ENCODE measurements at regions not wholly inside any gene's neighbourhood (a gene's known extent, or its start where the extent isn't known, plus 50 kb on each side); places are given as distances from the start of the nearest gene placed in this dataset.

DNA sequence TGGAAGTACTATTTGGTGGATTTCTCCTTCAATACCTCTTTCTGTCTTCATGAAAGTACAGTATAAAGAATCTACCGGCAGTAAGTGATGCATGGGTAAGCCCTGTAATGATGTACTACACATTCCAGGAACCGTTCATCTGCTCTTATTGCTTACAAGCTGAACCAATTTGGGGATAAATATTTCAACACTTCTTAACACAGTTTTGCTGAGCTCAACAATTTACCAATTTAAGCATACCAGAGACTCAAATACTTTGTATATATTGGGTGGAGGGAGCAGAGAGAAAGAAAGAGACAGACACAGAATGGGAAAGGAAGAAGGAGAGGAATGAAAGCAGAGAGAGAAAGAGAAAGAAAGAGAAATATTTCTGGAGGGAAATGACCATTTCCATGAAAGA, 821.1 kb upstream of the FLRT2 start:
- H3K4me3 ChIP-seq (ENCODE audit: low read length), result no peak overlapping the region
- TF ChIP-seq, protein P1, sequence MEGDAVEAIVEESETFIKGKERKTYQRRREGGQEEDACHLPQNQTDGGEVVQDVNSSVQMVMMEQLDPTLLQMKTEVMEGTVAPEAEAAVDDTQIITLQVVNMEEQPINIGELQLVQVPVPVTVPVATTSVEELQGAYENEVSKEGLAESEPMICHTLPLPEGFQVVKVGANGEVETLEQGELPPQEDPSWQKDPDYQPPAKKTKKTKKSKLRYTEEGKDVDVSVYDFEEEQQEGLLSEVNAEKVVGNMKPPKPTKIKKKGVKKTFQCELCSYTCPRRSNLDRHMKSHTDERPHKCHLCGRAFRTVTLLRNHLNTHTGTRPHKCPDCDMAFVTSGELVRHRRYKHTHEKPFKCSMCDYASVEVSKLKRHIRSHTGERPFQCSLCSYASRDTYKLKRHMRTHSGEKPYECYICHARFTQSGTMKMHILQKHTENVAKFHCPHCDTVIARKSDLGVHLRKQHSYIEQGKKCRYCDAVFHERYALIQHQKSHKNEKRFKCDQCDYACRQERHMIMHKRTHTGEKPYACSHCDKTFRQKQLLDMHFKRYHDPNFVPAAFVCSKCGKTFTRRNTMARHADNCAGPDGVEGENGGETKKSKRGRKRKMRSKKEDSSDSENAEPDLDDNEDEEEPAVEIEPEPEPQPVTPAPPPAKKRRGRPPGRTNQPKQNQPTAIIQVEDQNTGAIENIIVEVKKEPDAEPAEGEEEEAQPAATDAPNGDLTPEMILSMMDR (IDR thresholded peaks at IDR 0.05; ENCODE audit: insufficient read depth, low read depth, low read length, missing control alignments), result no peak
- DNase-seq (ENCODE audit: low read depth), result no peak

DNA sequence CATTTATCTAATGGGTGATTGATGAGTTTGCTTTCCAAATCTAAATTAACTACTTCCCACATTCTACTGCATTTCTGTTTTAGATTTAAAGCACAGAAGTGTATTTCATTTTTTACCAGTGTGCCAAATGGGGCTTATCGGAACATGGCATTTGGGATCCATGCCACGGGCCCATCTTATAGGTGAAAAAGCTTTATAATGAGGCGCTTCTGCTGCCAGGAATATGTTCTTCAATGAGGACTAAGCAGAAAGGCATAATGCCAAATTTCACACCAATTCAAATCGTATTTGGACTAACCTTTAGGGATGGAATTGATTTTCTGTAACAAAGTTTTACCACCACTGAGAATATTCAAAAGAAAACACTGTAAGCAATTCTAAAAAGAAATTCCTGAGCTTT, 803.5 kb upstream of the FLRT2 start:
- H3K4me3 ChIP-seq (ENCODE audit: low read length), result no peak overlapping the region
- TF ChIP-seq, protein P1 (IDR thresholded peaks at IDR 0.05; ENCODE audit: insufficient read depth, low read depth, low read length, missing control alignments), result no peak
- DNase-seq (ENCODE audit: low read depth), result no peak

DNA sequence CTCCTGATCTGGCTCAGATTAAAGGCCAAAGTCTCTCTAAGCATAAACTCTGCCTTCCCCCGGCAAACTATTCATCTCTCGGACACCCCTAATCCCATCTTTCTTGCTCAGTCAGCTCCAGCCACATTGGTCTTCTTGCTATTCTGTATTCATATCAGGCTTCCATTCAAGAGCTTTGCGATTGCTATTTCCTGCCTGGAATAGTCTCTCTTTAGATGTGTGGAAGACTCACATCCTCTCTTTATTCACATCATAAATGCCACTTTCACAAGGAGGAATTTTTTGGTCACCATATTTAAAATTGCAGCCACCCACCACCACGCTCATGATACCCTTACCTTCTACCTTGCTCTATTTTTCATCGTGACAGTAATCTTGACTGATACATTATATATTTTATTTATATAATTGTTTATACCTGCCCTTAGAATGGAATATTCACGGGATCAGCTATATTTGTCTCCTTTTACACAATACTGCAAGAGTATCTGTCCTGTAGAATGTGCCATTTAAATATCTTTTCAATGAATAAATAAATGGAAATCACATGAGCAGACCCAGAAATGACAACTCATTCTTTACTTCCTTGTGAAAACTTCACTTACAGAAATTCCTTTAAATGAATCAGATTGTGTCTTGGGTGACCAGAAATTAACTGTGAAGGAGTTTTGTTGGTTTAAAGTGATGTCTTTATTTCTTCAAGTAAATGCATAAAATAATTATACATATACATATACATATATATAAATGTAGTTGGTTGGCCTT, 780.6 kb upstream of the FLRT2 start:
- TF ChIP-seq, protein P1 (IDR thresholded peaks at IDR 0.05; ENCODE audit: insufficient read depth, low read depth, low read length, missing control alignments), result no peak
- H3K4me3 ChIP-seq (ENCODE audit: low read length), result no peak overlapping the region
- no peak for DNase-seq (ENCODE audit: low read depth)

DNA sequence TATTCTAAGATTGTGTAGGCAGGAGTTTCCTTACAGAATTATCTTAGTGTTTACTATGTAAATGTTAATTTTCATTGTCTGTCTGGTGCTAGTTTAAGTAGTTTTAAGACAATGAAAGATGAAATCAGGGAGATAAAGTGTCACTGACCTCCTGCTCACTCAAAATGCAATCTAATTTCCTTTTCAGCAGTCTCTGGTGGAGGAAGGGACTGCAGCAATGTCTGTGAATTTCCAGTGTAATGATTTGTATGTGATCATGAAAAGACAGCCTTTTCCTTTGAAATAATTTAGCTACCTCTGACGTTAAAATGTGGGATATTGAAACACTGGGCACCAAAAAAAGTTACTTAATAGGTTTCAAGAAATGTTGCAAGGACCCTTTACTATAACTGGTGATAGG, 779.7 kb upstream of the FLRT2 start:
- no peak overlapping the region for H3K4me3 ChIP-seq (ENCODE audit: low read length)
- TF ChIP-seq, protein P1 (IDR thresholded peaks at IDR 0.05; ENCODE audit: insufficient read depth, low read depth, low read length, missing control alignments), result no peak
- DNase-seq (ENCODE audit: low read depth), result no peak

DNA sequence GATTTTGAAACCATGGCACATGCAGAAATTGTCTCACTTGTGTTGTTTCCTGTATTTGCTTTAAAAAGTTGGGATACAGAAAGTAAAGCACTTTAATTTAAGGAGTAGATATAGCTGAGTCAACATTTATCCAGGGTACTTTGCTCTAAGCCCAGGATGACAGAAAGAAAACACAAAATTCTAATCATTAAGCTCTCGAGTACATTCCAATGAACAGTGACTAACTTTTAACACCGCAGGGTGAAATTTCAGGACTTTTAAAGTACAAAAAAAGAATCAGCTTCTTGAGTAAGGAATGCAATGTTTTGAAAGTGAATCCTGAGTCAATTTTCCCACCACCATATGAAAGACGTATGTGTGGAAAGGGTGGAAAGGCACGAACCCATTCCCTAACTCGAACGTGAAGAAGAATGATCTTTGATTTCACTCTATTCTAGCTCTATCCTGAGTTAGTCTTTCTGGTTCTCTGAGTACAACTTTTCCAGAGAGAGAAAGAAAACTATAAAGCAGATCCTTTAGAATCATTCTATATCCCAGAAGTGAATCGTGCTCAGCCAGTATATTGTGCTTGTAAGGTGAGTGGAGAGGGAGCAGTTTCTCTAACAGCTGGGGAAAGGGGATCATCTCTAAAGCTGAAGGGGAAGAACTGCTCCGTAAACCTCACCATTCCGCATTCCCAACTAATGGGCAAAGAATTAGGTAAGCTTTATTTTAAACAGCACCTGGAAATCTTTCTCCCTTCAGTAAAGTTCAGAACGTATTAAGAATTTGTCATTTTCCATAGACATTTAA, 779.0 kb upstream of the FLRT2 start:
- no peak overlapping the region for H3K4me3 ChIP-seq (ENCODE audit: low read length)
- peak; percentile 42 for DNase-seq (ENCODE audit: low read depth)
- TF ChIP-seq, protein P1 (IDR thresholded peaks at IDR 0.05; ENCODE audit: insufficient read depth, low read depth, low read length, missing control alignments), result no peak

DNA sequence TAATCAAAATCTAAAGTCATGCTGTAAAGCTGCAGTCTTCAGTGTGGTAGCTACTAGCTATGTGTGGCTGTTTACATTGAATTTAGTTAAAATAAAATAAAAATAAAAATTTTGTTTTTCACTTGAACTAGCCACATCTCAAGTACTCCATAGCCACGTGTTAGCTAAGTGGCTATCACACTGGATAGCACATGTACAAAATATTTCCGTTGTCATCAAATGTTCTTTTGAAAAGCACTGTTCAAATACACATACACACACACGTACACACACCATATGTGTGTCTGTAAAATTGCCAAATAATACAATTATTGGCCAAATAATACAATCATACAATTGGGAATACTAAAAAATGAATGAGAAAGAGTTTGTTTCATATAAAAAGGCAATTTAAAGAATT, 778.2 kb upstream of the FLRT2 start:
- TF ChIP-seq, protein P1 (IDR thresholded peaks at IDR 0.05; ENCODE audit: insufficient read depth, low read depth, low read length, missing control alignments), result no peak
- DNase-seq (ENCODE audit: low read depth), result no peak
- H3K4me3 ChIP-seq (ENCODE audit: low read length), result no peak overlapping the region
